ENCODE measurements at regions not wholly inside any gene's neighbourhood (a gene's known extent, or its start where the extent isn't known, plus 50 kb on each side); places are given as distances from the start of the nearest gene placed in this dataset.

DNA sequence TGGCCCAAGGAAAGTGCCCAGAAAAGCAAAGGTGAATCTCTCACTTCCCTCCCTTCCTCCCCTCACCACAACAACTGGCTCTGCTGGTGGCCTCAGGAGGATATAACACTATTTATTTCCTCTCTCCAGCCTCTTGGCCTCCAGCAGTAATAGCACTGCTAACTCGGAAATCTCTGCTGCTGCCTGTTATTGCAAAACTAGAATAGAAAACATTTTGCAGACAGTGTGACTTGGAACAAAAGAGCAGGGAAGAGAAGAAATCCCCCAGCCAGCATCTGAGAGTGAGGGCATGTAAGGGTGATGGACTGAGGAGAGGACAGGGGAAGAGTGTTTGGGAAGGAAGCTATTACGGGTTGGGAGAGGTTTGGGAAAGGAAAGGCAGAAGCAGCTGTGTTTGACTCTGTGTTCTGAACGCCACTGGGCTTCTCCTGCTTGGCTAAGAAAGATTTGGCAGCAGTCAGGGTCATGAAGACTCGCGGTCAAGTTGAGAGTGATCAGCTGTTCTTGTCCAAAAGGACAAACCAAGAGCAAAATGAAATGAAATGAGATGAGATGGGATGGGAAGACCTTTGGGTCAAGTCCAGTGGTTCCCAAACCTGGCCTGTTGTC lies 81.0 kb upstream of the SNX9 start:
- no peak for TF ChIP-seq POLR2A (IDR thresholded peaks at IDR 0.05)
- TF ChIP-seq, protein P1, sequence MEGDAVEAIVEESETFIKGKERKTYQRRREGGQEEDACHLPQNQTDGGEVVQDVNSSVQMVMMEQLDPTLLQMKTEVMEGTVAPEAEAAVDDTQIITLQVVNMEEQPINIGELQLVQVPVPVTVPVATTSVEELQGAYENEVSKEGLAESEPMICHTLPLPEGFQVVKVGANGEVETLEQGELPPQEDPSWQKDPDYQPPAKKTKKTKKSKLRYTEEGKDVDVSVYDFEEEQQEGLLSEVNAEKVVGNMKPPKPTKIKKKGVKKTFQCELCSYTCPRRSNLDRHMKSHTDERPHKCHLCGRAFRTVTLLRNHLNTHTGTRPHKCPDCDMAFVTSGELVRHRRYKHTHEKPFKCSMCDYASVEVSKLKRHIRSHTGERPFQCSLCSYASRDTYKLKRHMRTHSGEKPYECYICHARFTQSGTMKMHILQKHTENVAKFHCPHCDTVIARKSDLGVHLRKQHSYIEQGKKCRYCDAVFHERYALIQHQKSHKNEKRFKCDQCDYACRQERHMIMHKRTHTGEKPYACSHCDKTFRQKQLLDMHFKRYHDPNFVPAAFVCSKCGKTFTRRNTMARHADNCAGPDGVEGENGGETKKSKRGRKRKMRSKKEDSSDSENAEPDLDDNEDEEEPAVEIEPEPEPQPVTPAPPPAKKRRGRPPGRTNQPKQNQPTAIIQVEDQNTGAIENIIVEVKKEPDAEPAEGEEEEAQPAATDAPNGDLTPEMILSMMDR (IDR thresholded peaks at IDR 0.05): no peak
- no peak for TF ChIP-seq EP300 (IDR thresholded peaks at IDR 0.05)

Measured in upper lobe of left lung (tissue), 4 donors.